Panc1 (cell line): ENCODE measurements at regions not wholly inside any gene's neighbourhood (a gene's known extent, or its start where the extent isn't known, plus 50 kb on each side); places are given as distances from the start of the nearest gene placed in this dataset.

Source experiments
- ATAC-seq: fragments of 200-7000 bp; cut with Tn5 transposase; 2 replicates; pipeline ENCODE4 v1.9.1; 2020; ENCODE audit warnings: mild to moderate bottlenecking, moderate library complexity
- BruUV-seq: library from RNA; stranded (reverse); fragments of 400-500 nt; replicated peaks from 2 replicates; lab custom pipeline; 2021; lab: Mats Ljungman, UMichigan
- CTCF ChIA-PET: fragments of 300-600 bp; sonication (Branson Sonifier 250); formaldehyde crosslinking; loops from one replicate; lab custom pipeline; 2022; ENCODE audit warnings: antibody characterized with exemption; lab: Charles Lee
- POLR2A ChIA-PET: fragments of 300-600 bp; sonication (Branson Sonifier 250); formaldehyde crosslinking; loops from one replicate; lab custom pipeline; 2022; ENCODE audit warnings: antibody characterized with exemption; lab: Charles Lee
- DNase-seq: peaks from one replicate; pipeline ENCODE4 v3.0.0-alpha.2; 2010; ENCODE audit warnings: low read depth, low spot score
- H3K27ac ChIP-seq: 2 replicates; pipeline ENCODE4 v1.5.1; 2011; ENCODE audit warnings: mild to moderate bottlenecking, low read length, inconsistent platforms
- H3K27me3 ChIP-seq: fragments of 200-500 bp; sonication (Bioruptor generic); 2 replicates; pipeline ENCODE4 v1.6.0; 2014; ENCODE audit warnings: low read length, inconsistent platforms; ENCODE audit not compliant: control insufficient read depth, insufficient read depth
- H3K36me3 ChIP-seq: fragments of 200-500 bp; sonication (Bioruptor generic); 2 replicates; pipeline ENCODE4 v1.5.1; 2014; ENCODE audit warnings: inconsistent platforms, mild to moderate bottlenecking, low read length, moderate library complexity; ENCODE audit not compliant: control insufficient read depth, insufficient read depth
- H3K4me1 ChIP-seq: 2 replicates; pipeline ENCODE4 v1.5.1; 2011; ENCODE audit warnings: inconsistent platforms, mild to moderate bottlenecking, low read length, moderate library complexity; ENCODE audit not compliant: control insufficient read depth, insufficient read depth
- H3K4me3 ChIP-seq, 2 experiments: 2 replicates each; pipeline ENCODE4 v1.5.1; 2011 to 2012; ENCODE audit warnings: low read depth in 2 of 2, low read length in 2 of 2, mild to moderate bottlenecking in 2 of 2, inconsistent platforms in 1 of 2, moderate library complexity in 1 of 2
- H3K9me3 ChIP-seq: fragments of 200-500 bp; sonication (Bioruptor generic); 2 replicates; pipeline ENCODE4 v1.5.1; 2014; ENCODE audit warnings: low read depth, mild to moderate bottlenecking, inconsistent platforms, low read length, moderate library complexity; ENCODE audit not compliant: control insufficient read depth, insufficient read depth
- POLR2AphosphoS5 ChIP-seq: IDR thresholded peaks from 2 replicates; pipeline ENCODE4 v1.6.1; 2012; ENCODE audit warnings: mild to moderate bottlenecking, low read depth, low read length, moderate library complexity
- SIN3A ChIP-seq: IDR thresholded peaks from 2 replicates; pipeline ENCODE4 v1.6.1; 2012; ENCODE audit warnings: low read depth, mild to moderate bottlenecking, low read length, moderate library complexity, borderline replicate concordance; ENCODE audit not compliant: insufficient read depth
- TCF7L2 ChIP-seq: IDR thresholded peaks from 2 replicates; pipeline ENCODE4 v1.6.1; 2011; ENCODE audit warnings: mild to moderate bottlenecking, low read depth, low read length, inconsistent platforms
- in situ Hi-C: cut with HindIII; loops from 2 replicates; pipeline ENCODE4 v1.10.0; 2016; ENCODE audit warnings: low sequenced_read_pairs, low pct_unique_long_range_greater_than_20kb
- intact Hi-C: fragments of 100-400 bp; cut with micrococcal nuclease; formaldehyde crosslinking; loops from one replicate; pipeline ENCODE4 v1.10.0; 2022; ENCODE audit not compliant: unreplicated experiment
- TF ChIP-seq, protein P1 (sequence below), 2 experiments: IDR thresholded peaks; 2 replicates each; pipeline ENCODE4 v1.6.1; 2011 to 2012; ENCODE audit warnings: low read depth in 2 of 2, control low read depth in 1 of 2, low read length in 1 of 2, mild to moderate bottlenecking in 1 of 2, moderate library complexity in 1 of 2; ENCODE audit not compliant: insufficient read depth in 1 of 2
- TF ChIP-seq, protein P2 (sequence below): fragments of 450-650 bp; IDR thresholded peaks from 2 replicates; pipeline ENCODE4 v1.5.1; 2017; ENCODE audit warnings: mild to moderate bottlenecking

DNA sequence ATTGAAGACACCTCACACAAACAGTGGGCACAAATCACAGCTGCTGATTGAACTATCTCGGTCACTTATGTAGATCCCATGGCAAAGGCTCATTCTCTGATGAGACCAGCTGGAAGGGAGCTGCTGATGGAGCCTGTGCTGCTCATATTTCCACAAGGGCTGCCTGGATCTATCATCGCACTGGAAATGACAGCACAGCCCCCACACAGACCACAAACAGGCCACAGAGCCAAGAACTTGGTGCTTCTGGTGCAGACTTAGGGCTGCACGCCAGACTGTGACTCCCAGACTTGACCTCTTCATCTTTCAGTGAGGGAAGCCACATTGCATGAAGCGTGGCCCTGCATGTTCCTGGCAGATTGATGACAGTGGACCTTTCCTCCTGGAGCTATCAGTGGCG, 197.6 kb downstream of the MINAR1 start:
- H3K27me3 ChIP-seq, result peaks cover 4% of the 10 kb centered on the region; the same call in 1 of the 2 replicates

GRCh38 chr15:79632457-79632856, 200.3 kb downstream of the MINAR1 start:
- intact Hi-C loops, result no loop called here
- no peak overlapping the region for H3K4me3 ChIP-seq
- no peaks in the 10 kb centered on the region for H3K9me3 ChIP-seq
- no TSS peak for BruUV-seq
- TF ChIP-seq, protein P1, sequence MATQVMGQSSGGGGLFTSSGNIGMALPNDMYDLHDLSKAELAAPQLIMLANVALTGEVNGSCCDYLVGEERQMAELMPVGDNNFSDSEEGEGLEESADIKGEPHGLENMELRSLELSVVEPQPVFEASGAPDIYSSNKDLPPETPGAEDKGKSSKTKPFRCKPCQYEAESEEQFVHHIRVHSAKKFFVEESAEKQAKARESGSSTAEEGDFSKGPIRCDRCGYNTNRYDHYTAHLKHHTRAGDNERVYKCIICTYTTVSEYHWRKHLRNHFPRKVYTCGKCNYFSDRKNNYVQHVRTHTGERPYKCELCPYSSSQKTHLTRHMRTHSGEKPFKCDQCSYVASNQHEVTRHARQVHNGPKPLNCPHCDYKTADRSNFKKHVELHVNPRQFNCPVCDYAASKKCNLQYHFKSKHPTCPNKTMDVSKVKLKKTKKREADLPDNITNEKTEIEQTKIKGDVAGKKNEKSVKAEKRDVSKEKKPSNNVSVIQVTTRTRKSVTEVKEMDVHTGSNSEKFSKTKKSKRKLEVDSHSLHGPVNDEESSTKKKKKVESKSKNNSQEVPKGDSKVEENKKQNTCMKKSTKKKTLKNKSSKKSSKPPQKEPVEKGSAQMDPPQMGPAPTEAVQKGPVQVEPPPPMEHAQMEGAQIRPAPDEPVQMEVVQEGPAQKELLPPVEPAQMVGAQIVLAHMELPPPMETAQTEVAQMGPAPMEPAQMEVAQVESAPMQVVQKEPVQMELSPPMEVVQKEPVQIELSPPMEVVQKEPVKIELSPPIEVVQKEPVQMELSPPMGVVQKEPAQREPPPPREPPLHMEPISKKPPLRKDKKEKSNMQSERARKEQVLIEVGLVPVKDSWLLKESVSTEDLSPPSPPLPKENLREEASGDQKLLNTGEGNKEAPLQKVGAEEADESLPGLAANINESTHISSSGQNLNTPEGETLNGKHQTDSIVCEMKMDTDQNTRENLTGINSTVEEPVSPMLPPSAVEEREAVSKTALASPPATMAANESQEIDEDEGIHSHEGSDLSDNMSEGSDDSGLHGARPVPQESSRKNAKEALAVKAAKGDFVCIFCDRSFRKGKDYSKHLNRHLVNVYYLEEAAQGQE (IDR thresholded peaks at IDR 0.05; ENCODE audit: insufficient read depth in 1 of 2, low read depth in 2 of 2, low read length in 1 of 2), result no peak
- no peak for TF ChIP-seq TCF7L2
- TF ChIP-seq, protein P2, sequence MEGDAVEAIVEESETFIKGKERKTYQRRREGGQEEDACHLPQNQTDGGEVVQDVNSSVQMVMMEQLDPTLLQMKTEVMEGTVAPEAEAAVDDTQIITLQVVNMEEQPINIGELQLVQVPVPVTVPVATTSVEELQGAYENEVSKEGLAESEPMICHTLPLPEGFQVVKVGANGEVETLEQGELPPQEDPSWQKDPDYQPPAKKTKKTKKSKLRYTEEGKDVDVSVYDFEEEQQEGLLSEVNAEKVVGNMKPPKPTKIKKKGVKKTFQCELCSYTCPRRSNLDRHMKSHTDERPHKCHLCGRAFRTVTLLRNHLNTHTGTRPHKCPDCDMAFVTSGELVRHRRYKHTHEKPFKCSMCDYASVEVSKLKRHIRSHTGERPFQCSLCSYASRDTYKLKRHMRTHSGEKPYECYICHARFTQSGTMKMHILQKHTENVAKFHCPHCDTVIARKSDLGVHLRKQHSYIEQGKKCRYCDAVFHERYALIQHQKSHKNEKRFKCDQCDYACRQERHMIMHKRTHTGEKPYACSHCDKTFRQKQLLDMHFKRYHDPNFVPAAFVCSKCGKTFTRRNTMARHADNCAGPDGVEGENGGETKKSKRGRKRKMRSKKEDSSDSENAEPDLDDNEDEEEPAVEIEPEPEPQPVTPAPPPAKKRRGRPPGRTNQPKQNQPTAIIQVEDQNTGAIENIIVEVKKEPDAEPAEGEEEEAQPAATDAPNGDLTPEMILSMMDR, result no peak
- TF ChIP-seq POLR2AphosphoS5, result no peak
- POLR2A ChIA-PET, result interaction anchor here (0.6 kb wide), 1 partner anchor 702 kb away, joined by 3 read pairs; no protein-coding TSS in a partner anchor
- in situ Hi-C loops, result no loop called here
- H3K27me3 ChIP-seq, result no peaks in the 10 kb centered on the region
- H3K27ac ChIP-seq, result no peak overlapping the region
- no peak for ATAC-seq
- CTCF ChIA-PET, result no interaction called here
- no peaks in the 10 kb centered on the region for H3K36me3 ChIP-seq
- H3K4me1 ChIP-seq, result no peaks in the 10 kb centered on the region
- no peak for DNase-seq

More for the DNA sequence above, 197.6 kb downstream of the MINAR1 start:
- no peaks in the 10 kb centered on the region for H3K4me1 ChIP-seq
- ATAC-seq (no peak), DNase-seq (no peak)
- no peak overlapping the region for H3K27ac ChIP-seq
- in situ Hi-C loops, result no loop called here
- no TSS peak for BruUV-seq
- CTCF ChIA-PET, result no interaction called here
- H3K4me3 ChIP-seq, result no peak overlapping the region
- H3K36me3 ChIP-seq, result no peaks in the 10 kb centered on the region
- intact Hi-C loops, result no loop called here
- H3K9me3 ChIP-seq, result no peaks in the 10 kb centered on the region
- TF ChIP-seq, protein P2, result no peak
- TF ChIP-seq, protein P1 (IDR thresholded peaks at IDR 0.05; ENCODE audit: insufficient read depth in 1 of 2, low read depth in 2 of 2, low read length in 1 of 2), result no peak
- TF ChIP-seq SIN3A, result no peak
- no peak for TF ChIP-seq POLR2AphosphoS5
- TF ChIP-seq TCF7L2, result no peak
- POLR2A ChIA-PET, result no interaction called here
